ENCODE measurements at regions not wholly inside any gene's neighbourhood (a gene's known extent, or its start where the extent isn't known, plus 50 kb on each side); places are given as distances from the start of the nearest gene placed in this dataset.

GRCh38 chr3:194804796-194805195 is 119.1 kb downstream of the FAM43A start:
- Histone ChIP-seq H3K36me3 (ENCODE audit: control insufficient read depth, insufficient read depth, low read length) (no peaks in the 10 kb centered on the region), H3K4me3 (ENCODE audit: low read depth, low read length) (no peak overlapping the region), H3K9me3 (ENCODE audit: control insufficient read depth, insufficient read depth, low read length) (no peaks in the 10 kb centered on the region), H3K27ac (ENCODE audit: low read depth, low read length) (no peak overlapping the region), H3K9ac (ENCODE audit: low read depth, low read length) (no peak overlapping the region), H3K27me3 (ENCODE audit: control insufficient read depth, insufficient read depth, low read length) (no peaks in the 10 kb centered on the region), H3K4me1 (ENCODE audit: control insufficient read depth, insufficient read depth, low read length) (peaks cover 8% of the 10 kb centered on the region; the same call in 1 of the 2 replicates)

DNA sequence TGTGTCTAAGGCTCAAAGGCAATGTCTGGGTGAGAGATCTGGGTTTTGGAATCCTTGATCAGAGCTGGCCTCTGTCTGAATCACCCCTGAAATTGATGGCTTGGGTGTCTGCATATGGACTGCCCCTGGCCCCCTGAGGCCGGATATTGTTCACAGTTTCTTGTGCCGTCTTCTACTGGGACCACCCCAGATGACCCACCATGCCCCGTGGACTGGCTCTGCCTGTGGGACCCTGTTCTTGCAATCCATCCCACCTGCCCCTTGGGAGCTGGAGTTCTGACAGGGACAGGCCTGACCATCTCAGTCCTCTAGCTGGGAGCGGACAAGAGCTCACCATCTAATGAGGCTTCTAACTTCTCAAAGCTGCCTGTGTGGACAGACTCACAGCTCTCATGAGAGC is 119.9 kb downstream of the FAM43A start:
- no peak overlapping the region for H3K9ac ChIP-seq (ENCODE audit: low read depth, low read length)
- H3K9me3 ChIP-seq (ENCODE audit: control insufficient read depth, insufficient read depth, low read length) = no peaks in the 10 kb centered on the region
- no peak overlapping the region for H3K4me3 ChIP-seq (ENCODE audit: low read depth, low read length)
- H3K36me3 ChIP-seq (ENCODE audit: control insufficient read depth, insufficient read depth, low read length) = no peaks in the 10 kb centered on the region
- no peak overlapping the region for H3K27ac ChIP-seq (ENCODE audit: low read depth, low read length)
- no peaks in the 10 kb centered on the region for H3K27me3 ChIP-seq (ENCODE audit: control insufficient read depth, insufficient read depth, low read length)
- H3K4me1 ChIP-seq (ENCODE audit: control insufficient read depth, insufficient read depth, low read length) = peaks cover 8% of the 10 kb centered on the region; the same call in 1 of the 2 replicates

DNA sequence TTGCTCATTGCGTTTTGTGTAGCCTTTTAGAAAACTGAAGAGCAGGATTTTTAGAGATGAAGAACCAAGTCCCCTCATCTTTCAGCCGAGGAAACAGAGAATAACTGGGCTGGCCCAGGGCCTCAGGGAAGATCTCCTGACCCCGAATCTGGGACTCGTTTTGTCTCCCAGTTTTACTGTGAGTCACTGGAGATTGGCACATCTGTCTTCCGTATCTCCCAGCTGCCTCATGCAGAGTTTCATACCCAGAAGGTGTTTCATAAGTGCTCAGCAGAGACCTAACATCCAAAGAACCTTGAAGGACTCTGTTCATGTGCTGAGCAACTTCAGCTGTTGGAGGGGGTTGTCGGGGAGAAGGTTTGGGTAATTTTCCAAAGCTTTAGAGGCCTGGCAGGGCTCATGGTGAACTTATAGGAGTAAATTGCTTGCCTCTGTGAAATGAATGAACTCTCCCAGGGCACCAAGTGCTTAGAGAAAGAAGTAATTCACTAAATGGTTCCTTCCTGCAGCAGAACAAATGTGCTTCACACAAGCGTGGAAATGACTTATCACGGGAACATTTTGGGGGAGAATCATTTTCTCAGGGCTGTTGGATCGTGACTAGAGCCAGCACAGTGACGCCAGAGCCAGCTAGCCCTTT is 121.4 kb downstream of the FAM43A start:
- Histone ChIP-seq H3K27ac (ENCODE audit: low read depth, low read length) (no peak overlapping the region), H3K9ac (ENCODE audit: low read depth, low read length) (no peak overlapping the region), H3K9me3 (ENCODE audit: control insufficient read depth, insufficient read depth, low read length) (no peaks in the 10 kb centered on the region), H3K27me3 (ENCODE audit: control insufficient read depth, insufficient read depth, low read length) (no peaks in the 10 kb centered on the region), H3K36me3 (ENCODE audit: control insufficient read depth, insufficient read depth, low read length) (no peaks in the 10 kb centered on the region), H3K4me3 (ENCODE audit: low read depth, low read length) (no peak overlapping the region), H3K4me1 (ENCODE audit: control insufficient read depth, insufficient read depth, low read length) (no peaks in the 10 kb centered on the region)

DNA sequence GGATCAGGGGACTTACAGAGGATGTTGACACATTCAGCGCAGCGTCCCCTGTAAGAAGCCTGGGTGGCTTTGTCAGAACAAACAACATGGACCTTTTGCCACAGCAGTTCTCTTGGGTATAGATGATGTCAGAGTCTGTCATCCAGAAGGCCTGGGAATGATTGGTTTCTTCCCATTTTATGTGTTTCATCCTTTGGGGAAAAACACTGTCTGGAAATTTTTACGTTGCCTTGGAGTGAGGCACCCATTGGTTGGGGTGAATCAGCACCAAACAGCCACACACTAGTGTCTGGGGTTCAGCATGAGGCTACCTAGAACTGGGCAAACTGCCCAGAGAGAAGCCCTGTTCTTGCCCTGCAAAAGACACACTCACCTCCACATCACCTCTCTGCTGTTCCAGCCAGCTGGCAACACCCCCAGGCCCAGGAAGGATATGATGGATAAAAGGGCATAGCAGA is 123.0 kb downstream of the FAM43A start:
- Histone ChIP-seq H3K9me3 (ENCODE audit: control insufficient read depth, insufficient read depth, low read length) (no peaks in the 10 kb centered on the region), H3K4me3 (ENCODE audit: low read depth, low read length) (no peak overlapping the region), H3K9ac (ENCODE audit: low read depth, low read length) (no peak overlapping the region), H3K36me3 (ENCODE audit: control insufficient read depth, insufficient read depth, low read length) (no peaks in the 10 kb centered on the region), H3K4me1 (ENCODE audit: control insufficient read depth, insufficient read depth, low read length) (no peaks in the 10 kb centered on the region), H3K27ac (ENCODE audit: low read depth, low read length) (no peak overlapping the region), H3K27me3 (ENCODE audit: control insufficient read depth, insufficient read depth, low read length) (no peaks in the 10 kb centered on the region)

DNA sequence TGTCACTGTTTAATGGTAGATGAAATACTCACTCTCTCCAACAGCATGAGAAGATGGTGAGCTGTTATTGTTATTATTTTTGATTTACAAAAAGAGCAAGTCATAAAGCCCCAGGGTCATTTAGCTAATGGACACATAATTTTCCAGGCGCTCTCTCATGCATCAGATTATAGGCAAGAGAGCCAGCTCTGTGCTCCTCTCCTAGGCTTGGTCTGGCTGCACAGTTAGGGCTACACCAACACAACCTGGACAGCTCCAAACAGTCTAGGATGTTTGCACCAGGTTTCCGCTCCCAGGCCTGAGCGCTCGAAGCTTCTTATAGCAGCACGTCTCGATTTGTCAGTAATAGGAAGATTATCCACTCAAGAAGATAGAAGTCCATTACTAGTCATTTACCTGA is 123.7 kb downstream of the FAM43A start:
- H3K36me3 ChIP-seq (ENCODE audit: control insufficient read depth, insufficient read depth, low read length) = no peaks in the 10 kb centered on the region
- no peak overlapping the region for H3K4me3 ChIP-seq (ENCODE audit: low read depth, low read length)
- no peaks in the 10 kb centered on the region for H3K27me3 ChIP-seq (ENCODE audit: control insufficient read depth, insufficient read depth, low read length)
- no peak overlapping the region for H3K27ac ChIP-seq (ENCODE audit: low read depth, low read length)
- no peaks in the 10 kb centered on the region for H3K9me3 ChIP-seq (ENCODE audit: control insufficient read depth, insufficient read depth, low read length)
- H3K9ac ChIP-seq (ENCODE audit: low read depth, low read length) = no peak overlapping the region
- no peaks in the 10 kb centered on the region for H3K4me1 ChIP-seq (ENCODE audit: control insufficient read depth, insufficient read depth, low read length)

DNA sequence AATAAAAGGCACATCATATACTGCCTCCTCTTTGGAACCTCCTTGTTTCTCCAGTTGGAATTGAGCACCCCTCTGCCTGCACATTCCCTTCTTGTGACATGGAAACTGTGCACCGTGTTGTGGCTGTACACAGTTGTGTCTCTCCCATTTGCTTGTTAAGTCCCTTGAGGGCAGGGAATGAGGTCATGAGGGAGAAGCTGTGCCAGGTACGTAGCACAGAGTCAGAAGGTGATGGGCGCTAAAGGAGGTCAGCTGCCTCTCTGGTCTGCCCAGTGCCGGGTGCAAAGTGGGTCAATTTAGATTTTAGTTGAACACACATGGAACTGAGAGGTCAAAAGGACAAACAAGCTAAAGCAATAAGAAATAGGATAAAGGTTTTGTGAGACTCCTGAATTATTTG is 124.4 kb downstream of the FAM43A start:
- no peaks in the 10 kb centered on the region for H3K36me3 ChIP-seq (ENCODE audit: control insufficient read depth, insufficient read depth, low read length)
- no peak overlapping the region for H3K4me3 ChIP-seq (ENCODE audit: low read depth, low read length)
- no peak overlapping the region for H3K27ac ChIP-seq (ENCODE audit: low read depth, low read length)
- H3K9me3 ChIP-seq (ENCODE audit: control insufficient read depth, insufficient read depth, low read length) = no peaks in the 10 kb centered on the region
- H3K27me3 ChIP-seq (ENCODE audit: control insufficient read depth, insufficient read depth, low read length) = no peaks in the 10 kb centered on the region
- no peaks in the 10 kb centered on the region for H3K4me1 ChIP-seq (ENCODE audit: control insufficient read depth, insufficient read depth, low read length)
- no peak overlapping the region for H3K9ac ChIP-seq (ENCODE audit: low read depth, low read length)

DNA sequence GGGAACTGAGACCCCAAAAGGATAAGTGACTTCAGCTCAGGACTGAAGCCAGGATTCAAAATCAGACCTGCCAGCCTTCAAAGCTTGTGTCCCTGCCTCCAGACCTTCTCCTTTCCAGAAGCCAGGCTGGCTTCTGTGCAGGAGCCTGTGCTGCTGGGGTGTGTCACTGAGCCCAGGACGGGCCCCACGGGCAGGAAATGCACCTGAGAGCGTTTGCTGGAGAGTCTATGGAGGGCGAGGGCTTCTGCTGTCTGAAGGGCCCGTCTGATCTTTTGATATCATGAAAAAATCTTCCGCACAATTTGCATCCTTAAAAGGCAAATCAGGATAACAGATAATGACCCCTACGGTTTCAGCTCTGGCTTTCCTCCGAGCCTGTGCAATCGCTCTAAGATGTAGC is 125.4 kb downstream of the FAM43A start:
- Histone ChIP-seq H3K27ac (ENCODE audit: low read depth, low read length) (no peak overlapping the region), H3K27me3 (ENCODE audit: control insufficient read depth, insufficient read depth, low read length) (no peaks in the 10 kb centered on the region), H3K9ac (ENCODE audit: low read depth, low read length) (no peak overlapping the region), H3K4me3 (ENCODE audit: low read depth, low read length) (no peak overlapping the region), H3K4me1 (ENCODE audit: control insufficient read depth, insufficient read depth, low read length) (no peaks in the 10 kb centered on the region), H3K9me3 (ENCODE audit: control insufficient read depth, insufficient read depth, low read length) (no peaks in the 10 kb centered on the region), H3K36me3 (ENCODE audit: control insufficient read depth, insufficient read depth, low read length) (no peaks in the 10 kb centered on the region)

DNA sequence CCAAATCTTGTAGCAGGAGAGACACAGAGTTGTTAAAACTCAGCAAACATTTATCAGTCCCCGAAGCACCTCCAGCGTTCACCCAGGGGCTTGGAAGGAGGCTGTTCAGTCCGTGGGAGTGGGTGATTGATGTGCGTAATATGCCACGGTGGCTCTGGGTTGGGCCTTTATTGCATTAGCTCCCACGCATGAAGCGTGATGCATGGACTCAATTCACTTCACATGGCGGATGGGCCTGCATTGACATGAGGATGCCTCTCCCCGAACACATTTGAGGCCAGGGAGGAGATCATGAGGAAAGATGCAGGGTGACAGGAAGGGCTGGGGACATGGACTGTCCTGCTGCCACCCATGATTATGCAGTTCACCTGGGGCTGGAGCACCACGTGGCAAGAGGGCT is 126.5 kb downstream of the FAM43A start:
- no peaks in the 10 kb centered on the region for H3K36me3 ChIP-seq (ENCODE audit: control insufficient read depth, insufficient read depth, low read length)
- H3K9me3 ChIP-seq (ENCODE audit: control insufficient read depth, insufficient read depth, low read length) = no peaks in the 10 kb centered on the region
- no peaks in the 10 kb centered on the region for H3K4me1 ChIP-seq (ENCODE audit: control insufficient read depth, insufficient read depth, low read length)
- H3K4me3 ChIP-seq (ENCODE audit: low read depth, low read length) = no peak overlapping the region
- no peaks in the 10 kb centered on the region for H3K27me3 ChIP-seq (ENCODE audit: control insufficient read depth, insufficient read depth, low read length)
- no peak overlapping the region for H3K27ac ChIP-seq (ENCODE audit: low read depth, low read length)
- H3K9ac ChIP-seq (ENCODE audit: low read depth, low read length) = no peak overlapping the region

DNA sequence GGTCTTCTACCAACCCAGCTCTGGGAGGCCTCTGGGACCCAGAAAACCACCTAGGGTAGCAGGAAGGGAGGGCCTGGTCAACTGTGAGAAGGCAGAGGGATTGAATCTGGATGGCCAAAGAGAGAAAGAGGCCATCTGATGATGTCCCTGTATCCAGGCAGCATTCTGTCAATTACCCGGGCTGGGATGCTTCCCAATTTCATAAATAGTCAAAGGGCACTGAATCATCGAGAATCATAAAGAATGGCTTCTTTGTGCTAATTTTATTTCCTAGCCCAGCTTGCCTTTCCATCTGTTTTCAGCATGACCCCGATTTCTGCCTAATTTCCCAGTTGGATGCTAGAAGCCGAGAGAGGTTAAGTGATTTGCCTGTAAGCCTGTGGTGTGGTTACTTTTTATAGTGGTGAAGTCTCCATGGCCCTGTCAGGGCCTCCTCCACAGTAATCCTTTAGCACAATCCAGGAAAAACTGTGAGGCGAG is 129.2 kb downstream of the FAM43A start:
- Histone ChIP-seq H3K27me3 (ENCODE audit: control insufficient read depth, insufficient read depth, low read length) (no peaks in the 10 kb centered on the region), H3K36me3 (ENCODE audit: control insufficient read depth, insufficient read depth, low read length) (no peaks in the 10 kb centered on the region)

GRCh38 chr3:194816748-194817591 is 131.3 kb downstream of the FAM43A start:
- H3K9me3 ChIP-seq (ENCODE audit: control insufficient read depth, insufficient read depth, low read length) = no peaks in the 10 kb centered on the region
- no peak overlapping the region for H3K4me3 ChIP-seq (ENCODE audit: low read depth, low read length)
- no peak overlapping the region for H3K27ac ChIP-seq (ENCODE audit: low read depth, low read length)
- H3K4me1 ChIP-seq (ENCODE audit: control insufficient read depth, insufficient read depth, low read length) = peaks cover 9% of the 10 kb centered on the region; the same call in 1 of the 2 replicates
- H3K27me3 ChIP-seq (ENCODE audit: control insufficient read depth, insufficient read depth, low read length) = no peaks in the 10 kb centered on the region
- no peaks in the 10 kb centered on the region for H3K36me3 ChIP-seq (ENCODE audit: control insufficient read depth, insufficient read depth, low read length)
- no peak overlapping the region for H3K9ac ChIP-seq (ENCODE audit: low read depth, low read length)

More for the DNA sequence above, 129.2 kb downstream of the FAM43A start:
- H3K27ac ChIP-seq (ENCODE audit: low read depth, low read length) = no peak overlapping the region
- no peak overlapping the region for H3K4me3 ChIP-seq (ENCODE audit: low read depth, low read length)
- peaks cover 9% of the 10 kb centered on the region; the same call in 1 of the 2 replicates for H3K4me1 ChIP-seq (ENCODE audit: control insufficient read depth, insufficient read depth, low read length)
- H3K9ac ChIP-seq (ENCODE audit: low read depth, low read length) = no peak overlapping the region
- no peaks in the 10 kb centered on the region for H3K9me3 ChIP-seq (ENCODE audit: control insufficient read depth, insufficient read depth, low read length)

GRCh38 chr3:194817592-194817930 is 131.9 kb downstream of the FAM43A start:
- H3K27me3 ChIP-seq (ENCODE audit: control insufficient read depth, insufficient read depth, low read length) = no peaks in the 10 kb centered on the region
- H3K4me1 ChIP-seq (ENCODE audit: control insufficient read depth, insufficient read depth, low read length) = peaks cover 9% of the 10 kb centered on the region; the same call in 1 of the 2 replicates
- no peak overlapping the region for H3K9ac ChIP-seq (ENCODE audit: low read depth, low read length)
- H3K36me3 ChIP-seq (ENCODE audit: control insufficient read depth, insufficient read depth, low read length) = no peaks in the 10 kb centered on the region
- no peak overlapping the region for H3K27ac ChIP-seq (ENCODE audit: low read depth, low read length)
- H3K4me3 ChIP-seq (ENCODE audit: low read depth, low read length) = no peak overlapping the region
- no peaks in the 10 kb centered on the region for H3K9me3 ChIP-seq (ENCODE audit: control insufficient read depth, insufficient read depth, low read length)
